Parathyroid adenoma (tissue), 2 donors: ENCODE measurements at regions not wholly inside any gene's neighbourhood (a gene's known extent, or its start where the extent isn't known, plus 50 kb on each side); places are given as distances from the start of the nearest gene placed in this dataset.

Source experiments
- H2AFZ ChIP-seq: fragments of 300-600 bp; sonication (generic); one replicate; pipeline ENCODE4 v1.7.0; 2017; ENCODE audit warnings: antibody characterized with exemption, mild to moderate bottlenecking
- H3K27ac ChIP-seq: fragments of 300-600 bp; sonication (generic); one replicate; pipeline ENCODE4 v1.7.0; 2017
- H3K27me3 ChIP-seq: fragments of 300-600 bp; sonication (generic); one replicate; pipeline ENCODE4 v1.7.0; 2017; ENCODE audit warnings: low read length; ENCODE audit not compliant: control insufficient read depth, insufficient read depth
- H3K36me3 ChIP-seq: fragments of 300-600 bp; sonication (generic); one replicate; pipeline ENCODE4 v1.7.0; 2017; ENCODE audit warnings: low read length; ENCODE audit not compliant: control insufficient read depth, insufficient read depth
- H3K4me1 ChIP-seq: fragments of 300-600 bp; sonication (generic); one replicate; pipeline ENCODE4 v1.7.0; 2017; ENCODE audit warnings: control low read depth
- H3K4me2 ChIP-seq: fragments of 300-600 bp; sonication (generic); one replicate; pipeline ENCODE4 v1.7.0; 2017; ENCODE audit warnings: low read length
- H3K4me3 ChIP-seq: fragments of 300-600 bp; sonication (generic); one replicate; pipeline ENCODE4 v1.7.0; 2017; ENCODE audit warnings: low read depth, low read length
- H3K79me2 ChIP-seq: fragments of 300-600 bp; sonication (generic); one replicate; pipeline ENCODE4 v1.7.0; 2017; ENCODE audit warnings: control low read depth
- H3K9ac ChIP-seq: fragments of 300-600 bp; sonication (generic); one replicate; pipeline ENCODE4 v1.7.0; 2017; ENCODE audit warnings: mild to moderate bottlenecking
- H3K9me3 ChIP-seq: fragments of 300-600 bp; sonication (generic); one replicate; pipeline ENCODE4 v1.7.0; 2017; ENCODE audit warnings: low read length; ENCODE audit not compliant: control insufficient read depth
- TF ChIP-seq, protein P1 (sequence below): fragments of 300-600 bp; sonication (generic); IDR thresholded peaks from one replicate; pipeline ENCODE4 v1.7.0; 2017; ENCODE audit warnings: antibody characterized with exemption, mild to moderate bottlenecking
- donor health status: primary hyperparathyroidism.

DNA sequence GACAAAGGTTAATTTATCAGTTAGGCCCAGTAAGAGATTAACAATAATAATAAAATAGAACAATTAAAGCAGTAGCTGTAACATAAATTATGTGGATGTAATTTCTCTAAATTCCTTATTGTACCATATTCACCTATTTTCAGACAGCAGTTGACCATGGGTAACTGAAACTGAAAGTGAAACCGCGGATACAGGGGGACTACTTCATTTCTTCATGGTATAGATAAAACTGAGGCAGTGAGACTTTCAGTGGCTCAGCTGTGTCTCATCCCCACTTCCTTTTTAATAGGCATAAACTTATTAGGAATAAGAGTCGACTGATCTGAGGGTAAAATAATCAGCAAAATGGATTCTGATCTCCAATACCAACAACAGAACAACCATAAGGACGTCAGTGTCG lies 174.0 kb upstream of the WWC1 start:
- Histone ChIP-seq H3K4me1 (no peaks in the 10 kb centered on the region), H3K79me2 (no peaks in the 10 kb centered on the region), H2AFZ (no peak overlapping the region), H3K27me3 (no peaks in the 10 kb centered on the region), H3K9ac (no peak overlapping the region), H3K9me3 (no peaks in the 10 kb centered on the region), H3K4me2 (no peak overlapping the region), H3K36me3 (no peaks in the 10 kb centered on the region), H3K4me3 (no peak overlapping the region), H3K27ac (no peak overlapping the region)
- TF ChIP-seq, protein P1, sequence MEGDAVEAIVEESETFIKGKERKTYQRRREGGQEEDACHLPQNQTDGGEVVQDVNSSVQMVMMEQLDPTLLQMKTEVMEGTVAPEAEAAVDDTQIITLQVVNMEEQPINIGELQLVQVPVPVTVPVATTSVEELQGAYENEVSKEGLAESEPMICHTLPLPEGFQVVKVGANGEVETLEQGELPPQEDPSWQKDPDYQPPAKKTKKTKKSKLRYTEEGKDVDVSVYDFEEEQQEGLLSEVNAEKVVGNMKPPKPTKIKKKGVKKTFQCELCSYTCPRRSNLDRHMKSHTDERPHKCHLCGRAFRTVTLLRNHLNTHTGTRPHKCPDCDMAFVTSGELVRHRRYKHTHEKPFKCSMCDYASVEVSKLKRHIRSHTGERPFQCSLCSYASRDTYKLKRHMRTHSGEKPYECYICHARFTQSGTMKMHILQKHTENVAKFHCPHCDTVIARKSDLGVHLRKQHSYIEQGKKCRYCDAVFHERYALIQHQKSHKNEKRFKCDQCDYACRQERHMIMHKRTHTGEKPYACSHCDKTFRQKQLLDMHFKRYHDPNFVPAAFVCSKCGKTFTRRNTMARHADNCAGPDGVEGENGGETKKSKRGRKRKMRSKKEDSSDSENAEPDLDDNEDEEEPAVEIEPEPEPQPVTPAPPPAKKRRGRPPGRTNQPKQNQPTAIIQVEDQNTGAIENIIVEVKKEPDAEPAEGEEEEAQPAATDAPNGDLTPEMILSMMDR, result no peak

DNA sequence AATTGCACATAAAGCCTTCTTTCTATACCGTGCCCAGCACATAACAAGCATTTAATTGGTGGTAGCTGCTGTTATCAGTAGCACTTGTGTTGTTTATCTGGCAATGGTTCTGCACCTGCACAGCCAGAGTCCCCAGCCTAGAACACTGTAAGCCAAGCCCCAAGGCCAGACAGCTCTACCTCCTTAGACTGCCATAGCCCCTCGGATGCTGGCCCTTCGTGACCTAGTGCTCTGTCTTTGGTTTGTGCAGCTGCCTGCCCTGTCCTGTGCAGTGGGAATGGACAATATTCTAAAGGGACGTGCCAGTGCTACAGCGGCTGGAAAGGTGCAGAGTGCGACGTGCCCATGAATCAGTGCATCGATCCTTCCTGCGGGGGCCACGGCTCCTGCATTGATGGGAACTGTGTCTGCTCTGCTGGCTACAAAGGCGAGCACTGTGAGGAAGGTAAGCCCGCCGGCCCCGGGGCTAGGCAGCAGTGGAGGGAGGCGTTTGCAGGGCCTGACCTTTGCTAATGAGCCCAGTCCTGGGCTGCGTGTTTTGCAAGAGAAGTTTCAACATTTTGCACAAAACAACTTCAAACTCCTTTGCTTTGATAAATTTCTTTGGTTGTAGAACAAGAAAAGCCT lies 173.3 kb upstream of the WWC1 start:
- no peak overlapping the region for H3K4me3 ChIP-seq
- no peaks in the 10 kb centered on the region for H3K27me3 ChIP-seq
- H2AFZ ChIP-seq, result no peak overlapping the region
- TF ChIP-seq, protein P1, result no peak
- H3K9ac ChIP-seq, result no peak overlapping the region
- H3K27ac ChIP-seq, result no peak overlapping the region
- H3K9me3 ChIP-seq, result no peaks in the 10 kb centered on the region
- no peaks in the 10 kb centered on the region for H3K4me1 ChIP-seq
- H3K79me2 ChIP-seq, result no peaks in the 10 kb centered on the region
- H3K36me3 ChIP-seq, result no peaks in the 10 kb centered on the region
- H3K4me2 ChIP-seq, result no peak overlapping the region

DNA sequence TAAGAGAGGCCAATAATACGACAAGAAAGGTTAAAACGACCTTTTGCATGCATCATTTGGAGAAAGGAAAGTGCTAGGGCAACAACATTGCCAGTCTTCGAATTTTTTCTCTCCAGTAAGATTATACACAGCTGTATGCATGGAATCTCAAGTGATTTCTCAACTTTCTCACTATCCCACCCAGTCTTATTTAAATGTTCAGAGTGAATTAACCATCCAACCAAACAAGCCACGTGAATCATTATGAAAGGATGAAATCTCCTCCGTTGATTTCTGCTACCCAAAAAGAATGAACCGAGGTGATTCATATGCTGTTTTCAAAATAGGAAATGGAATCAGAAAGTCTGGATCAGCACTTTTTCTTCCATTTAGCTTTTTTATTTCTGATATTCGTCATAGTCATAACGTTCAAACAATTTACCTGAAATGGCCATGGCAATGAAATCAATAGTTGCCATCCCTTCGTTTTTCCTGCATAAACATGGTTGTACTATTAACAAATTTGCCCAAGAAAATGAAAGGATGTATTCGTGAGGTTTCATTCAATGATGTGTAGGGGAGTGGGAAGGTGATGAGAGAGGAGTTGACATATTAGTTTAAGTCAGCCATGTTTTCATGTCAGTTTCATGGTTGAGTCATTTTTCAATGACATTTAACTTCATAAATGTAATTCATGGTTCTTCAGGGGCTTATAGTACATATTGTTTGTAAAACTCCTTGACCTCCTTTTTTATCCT lies 170.9 kb upstream of the WWC1 start:
- H3K79me2 ChIP-seq, result no peaks in the 10 kb centered on the region
- H3K9me3 ChIP-seq, result no peaks in the 10 kb centered on the region
- no peaks in the 10 kb centered on the region for H3K36me3 ChIP-seq
- no peak overlapping the region for H3K27ac ChIP-seq
- no peak overlapping the region for H3K4me2 ChIP-seq
- no peaks in the 10 kb centered on the region for H3K27me3 ChIP-seq
- H3K4me3 ChIP-seq, result no peak overlapping the region
- H3K4me1 ChIP-seq, result no peaks in the 10 kb centered on the region
- no peak overlapping the region for H3K9ac ChIP-seq
- TF ChIP-seq, protein P1, result no peak
- H2AFZ ChIP-seq, result no peak overlapping the region

DNA sequence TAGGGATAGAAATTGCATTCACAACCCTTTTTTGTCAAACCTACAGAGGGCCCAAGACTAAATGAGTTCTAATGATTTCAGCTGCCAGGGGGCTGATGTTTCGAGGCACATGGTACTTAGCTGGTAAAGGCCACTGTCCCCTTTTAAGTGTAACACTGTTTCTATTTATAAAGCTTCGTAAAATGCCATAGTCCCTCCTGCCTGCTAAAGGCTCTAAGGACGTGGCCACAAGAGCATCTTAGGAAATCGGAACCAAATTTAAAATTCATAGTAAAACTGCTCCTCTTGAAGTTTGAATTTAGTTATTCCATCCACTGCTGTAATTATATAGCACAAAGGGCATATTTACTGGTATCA lies 170.3 kb upstream of the WWC1 start:
- Histone ChIP-seq H3K9ac (no peak overlapping the region), H3K4me3 (no peak overlapping the region), H2AFZ (no peak overlapping the region), H3K9me3 (no peaks in the 10 kb centered on the region), H3K27ac (no peak overlapping the region), H3K4me2 (no peak overlapping the region), H3K36me3 (no peaks in the 10 kb centered on the region), H3K79me2 (no peaks in the 10 kb centered on the region), H3K4me1 (no peaks in the 10 kb centered on the region), H3K27me3 (no peaks in the 10 kb centered on the region)
- TF ChIP-seq, protein P1, result no peak
